Amygdala (tissue), 56 donors: ENCODE measurements at regions not wholly inside any gene's neighbourhood (a gene's known extent, or its start where the extent isn't known, plus 50 kb on each side); places are given as distances from the start of the nearest gene placed in this dataset.
"Not testable (repeated sequence)": the region's sequence is repeated elsewhere in the genome, so short reads cannot be mapped to it uniquely, and the experiment has no call there.

Experiments
- DNase-seq, 56 donors: peaks; one replicate each; lab custom pipeline; 2025; lab: John Stamatoyannopoulos, UW

DNA sequence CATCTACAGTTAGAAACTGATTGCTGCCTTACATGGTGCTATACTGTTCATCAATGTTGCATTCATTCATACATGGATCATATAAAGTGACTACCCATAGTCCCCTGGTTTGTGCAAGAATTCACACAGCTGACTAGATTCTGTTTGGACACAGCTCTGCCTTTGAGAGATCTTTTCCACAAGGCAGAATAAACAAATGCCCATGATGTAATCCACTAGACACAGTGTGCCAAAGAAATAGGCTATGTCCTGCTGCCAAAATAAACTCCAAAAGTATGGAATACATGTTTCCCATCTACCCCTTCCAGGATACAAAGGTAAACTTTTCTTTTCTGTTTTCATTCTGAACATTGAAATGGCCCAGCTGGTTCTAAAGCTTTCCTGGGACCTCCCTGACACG is 269.4 kb upstream of the CHAC2 start:
- DNase-seq, result no peak

DNA sequence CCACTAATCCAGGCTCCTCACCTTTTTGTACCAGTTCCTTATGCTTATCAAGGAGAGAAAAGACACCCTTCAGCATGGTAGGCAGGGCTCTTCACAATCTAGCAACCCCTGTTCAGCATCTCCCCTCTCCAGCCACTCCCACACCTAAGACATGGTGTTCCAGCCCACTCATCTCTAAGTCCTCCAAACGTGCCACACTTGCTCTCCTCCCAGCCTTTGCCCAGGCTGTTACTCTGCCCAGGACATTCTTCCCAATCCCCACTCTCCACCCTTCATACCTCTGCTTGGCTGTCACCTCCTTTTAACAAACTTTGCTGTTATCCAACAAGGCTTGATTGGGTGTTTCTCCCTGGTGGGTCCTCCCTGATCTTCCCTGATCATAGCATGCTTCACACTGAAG is 270.6 kb upstream of the CHAC2 start:
- DNase-seq, result no peak

DNA sequence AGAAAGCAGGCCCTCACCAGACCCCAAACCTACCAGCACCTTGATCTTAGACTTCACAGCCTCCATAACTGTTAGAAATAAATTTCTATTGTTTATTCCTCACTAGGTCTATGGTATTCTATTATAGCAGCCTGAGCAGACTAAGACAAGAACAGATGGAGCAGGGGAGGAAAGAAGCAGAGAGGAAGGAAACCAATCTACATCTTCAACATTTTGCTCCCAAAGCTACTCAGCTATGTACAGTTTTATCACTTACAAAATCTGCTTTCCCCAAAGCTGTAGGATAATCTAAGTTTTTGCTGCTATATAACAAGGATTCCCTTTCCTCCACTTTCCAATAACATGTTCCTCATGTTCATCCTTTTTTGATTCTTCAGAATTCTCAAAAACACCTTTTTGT is 274.4 kb upstream of the CHAC2 start:
- DNase-seq, result no peak

DNA sequence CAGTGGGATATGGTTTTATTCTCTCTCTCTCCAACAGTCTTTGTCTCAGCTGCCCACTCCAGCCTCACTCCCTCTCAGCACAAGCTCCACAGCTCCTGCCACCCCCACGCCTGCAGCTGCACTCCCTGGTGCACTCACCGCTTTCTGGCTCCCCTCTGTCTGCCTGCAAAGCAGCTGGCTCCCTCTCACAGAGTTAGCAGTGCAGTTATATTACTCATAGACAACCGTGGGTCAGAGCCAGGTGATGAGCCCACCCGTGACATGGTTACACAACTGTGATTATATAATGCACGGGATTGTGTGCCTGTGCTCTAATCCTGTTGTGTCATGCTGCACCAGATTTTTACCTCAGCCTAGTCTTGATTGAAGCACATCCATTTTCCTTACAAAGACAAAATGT is 276.9 kb upstream of the CHAC2 start:
- DNase-seq, result peak in 44 of 56 donors; percentile 2 to 69 (median 23)

DNA sequence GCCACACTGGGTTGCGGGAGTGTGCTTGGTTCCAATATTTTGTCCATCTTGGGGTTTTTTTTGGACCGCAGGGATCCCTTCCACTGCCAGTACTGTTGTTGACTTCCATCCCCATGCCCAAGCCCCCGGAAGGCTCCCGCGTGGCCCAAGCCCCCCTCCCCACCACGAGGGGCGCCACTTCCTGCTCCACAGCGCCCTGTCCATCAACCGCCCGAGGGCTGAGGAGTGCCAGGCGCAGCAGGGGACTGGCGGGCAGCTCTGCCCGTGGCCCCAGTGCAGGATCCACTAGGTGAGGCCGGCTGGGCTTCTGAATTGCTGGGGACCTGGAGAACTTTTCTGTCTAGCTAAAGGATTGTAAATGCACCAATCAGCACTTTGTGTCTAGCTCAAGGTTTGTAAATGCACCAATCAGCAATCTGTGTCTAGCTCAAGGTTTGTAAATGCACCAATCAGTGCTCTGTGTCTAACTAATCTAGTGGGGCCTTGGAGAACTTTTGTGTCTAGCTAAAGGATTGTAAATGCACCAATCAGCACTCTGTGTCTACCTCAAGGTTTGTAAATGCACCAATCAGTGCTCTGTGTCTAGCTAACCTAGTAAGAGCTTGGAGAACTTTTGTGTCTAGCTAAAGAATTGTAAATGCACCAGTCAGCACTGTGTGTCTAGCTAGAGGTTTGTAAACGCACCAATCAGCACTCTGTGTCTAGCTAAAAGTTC is 281.3 kb upstream of the CHAC2 start:
- not testable (repeated sequence) for DNase-seq

DNA sequence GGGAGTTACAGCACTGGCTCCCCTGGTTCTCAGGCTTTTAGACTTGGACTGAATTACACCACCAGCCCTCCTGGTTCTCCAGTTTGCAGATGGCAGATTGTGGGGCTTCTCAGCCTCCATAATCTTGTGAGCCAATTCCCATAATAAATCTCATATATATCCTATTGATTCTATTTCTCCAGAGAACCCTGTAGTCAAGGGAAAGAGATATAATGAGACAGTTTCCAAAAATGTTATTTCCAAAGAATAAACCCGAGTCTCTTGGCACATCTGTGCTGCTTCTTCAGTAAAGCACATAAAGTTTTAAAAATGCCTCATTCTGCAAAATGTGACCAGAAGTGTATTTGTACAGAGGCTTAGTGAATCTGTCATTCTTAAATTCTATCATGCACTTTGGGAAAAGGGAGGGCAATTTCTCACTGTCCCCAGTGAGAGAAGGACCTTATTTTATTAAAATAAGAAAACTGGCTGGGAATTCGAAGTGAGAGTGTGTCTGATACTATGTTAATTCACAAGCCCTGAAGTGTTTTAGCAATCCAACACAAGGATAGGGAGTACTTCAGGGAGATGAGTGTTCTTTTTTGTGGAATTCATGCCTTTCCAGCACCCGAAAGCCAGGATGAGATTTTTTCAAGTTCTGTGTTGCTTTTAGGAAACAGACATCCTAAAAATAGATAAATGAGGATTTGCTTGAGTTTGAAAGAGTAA is 282.4 kb upstream of the CHAC2 start:
- DNase-seq, result no peak

DNA sequence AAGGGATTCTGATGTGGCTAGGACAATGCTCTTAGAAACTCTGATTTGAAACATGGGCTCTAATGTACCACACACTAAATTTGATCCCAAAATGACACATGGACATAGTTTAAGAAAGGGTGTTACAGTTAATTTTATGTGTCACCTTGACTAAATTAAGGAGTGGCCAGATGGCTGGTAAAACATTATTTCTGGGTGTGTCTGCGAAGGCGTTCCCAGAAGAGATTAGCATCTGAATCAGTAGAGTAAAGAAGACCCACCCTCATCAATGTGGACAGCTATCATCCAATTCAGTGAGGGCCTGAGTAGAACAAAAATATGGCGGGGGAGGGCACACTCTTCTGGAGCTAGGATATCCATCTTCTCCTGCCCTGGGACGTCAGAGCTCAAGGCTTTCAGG is 283.1 kb upstream of the CHAC2 start:
- no peak for DNase-seq

DNA sequence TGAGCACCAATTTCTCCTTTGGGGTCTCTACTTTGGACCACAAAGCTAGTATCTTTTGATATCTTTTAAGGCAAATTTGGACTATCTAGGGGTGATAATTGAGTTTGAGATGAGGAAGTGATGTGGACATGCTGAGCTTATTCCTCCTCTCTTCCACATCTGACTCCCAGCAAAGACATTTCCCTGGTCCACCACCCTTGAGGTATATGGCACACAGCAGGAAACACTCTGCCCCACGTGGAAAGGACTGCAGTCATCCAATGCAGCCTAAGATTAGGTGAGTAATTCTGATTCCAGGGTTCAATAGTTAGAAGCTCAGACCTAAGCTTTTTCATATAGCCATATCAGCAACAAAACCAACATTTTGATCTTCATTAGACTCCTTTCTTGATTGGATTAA is 290.1 kb upstream of the CHAC2 start:
- DNase-seq, result no peak

DNA sequence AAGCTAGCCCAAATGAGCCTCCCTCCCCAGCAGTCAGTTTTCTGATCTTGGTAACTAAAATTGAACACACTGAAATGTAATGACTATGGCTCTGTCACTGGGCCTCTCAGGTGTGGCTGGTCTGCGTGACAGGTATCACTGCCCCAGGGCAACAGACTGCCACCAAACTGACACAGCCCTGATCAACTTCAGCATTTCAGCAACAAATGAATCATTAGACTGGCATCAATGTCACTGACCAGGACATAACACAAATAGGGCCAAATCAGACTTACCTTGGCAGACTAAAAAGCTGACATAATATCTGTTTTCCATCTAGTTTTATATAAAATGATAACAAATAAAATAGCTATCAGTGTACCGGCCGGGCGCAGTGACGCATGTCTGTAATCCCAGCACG is 290.8 kb upstream of the CHAC2 start:
- no peak for DNase-seq

DNA sequence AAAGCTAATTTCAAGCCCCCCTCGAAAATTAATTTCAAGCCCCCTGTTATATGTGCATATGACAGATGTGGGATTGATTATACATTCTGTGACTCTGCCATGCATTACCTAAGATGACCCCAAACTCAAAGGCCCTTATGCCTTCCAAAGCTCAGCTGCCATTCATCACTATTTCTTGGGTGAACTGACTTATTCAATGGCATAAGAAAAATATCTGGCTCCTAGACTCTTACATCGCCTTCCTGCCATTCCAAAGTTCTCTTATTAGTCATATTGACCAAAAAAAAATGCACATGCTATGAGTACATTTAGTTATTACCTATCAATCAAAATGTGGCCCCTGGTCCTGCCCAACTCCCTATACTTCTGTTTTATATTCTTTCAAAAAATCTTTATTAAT is 291.8 kb upstream of the CHAC2 start:
- DNase-seq, result no peak

DNA sequence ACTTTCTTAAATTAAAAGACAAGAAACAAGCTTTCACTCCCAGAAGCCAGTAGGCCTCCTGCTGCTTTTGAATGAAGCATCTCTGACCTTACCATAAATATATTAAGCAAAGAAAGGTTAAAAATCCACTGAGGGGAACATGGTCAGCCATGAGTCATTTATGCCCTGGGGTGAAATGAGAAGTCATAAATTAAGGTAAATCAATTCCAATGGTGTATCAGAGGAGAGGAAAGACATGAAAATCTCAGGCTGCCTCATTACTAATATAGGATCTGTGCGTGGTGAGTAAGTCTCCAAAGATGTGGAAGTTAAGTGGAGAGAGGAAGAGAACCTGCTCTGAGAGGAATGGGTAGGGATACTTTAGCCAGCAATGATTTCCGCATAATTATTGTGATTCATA is 292.3 kb upstream of the CHAC2 start:
- no peak for DNase-seq

DNA sequence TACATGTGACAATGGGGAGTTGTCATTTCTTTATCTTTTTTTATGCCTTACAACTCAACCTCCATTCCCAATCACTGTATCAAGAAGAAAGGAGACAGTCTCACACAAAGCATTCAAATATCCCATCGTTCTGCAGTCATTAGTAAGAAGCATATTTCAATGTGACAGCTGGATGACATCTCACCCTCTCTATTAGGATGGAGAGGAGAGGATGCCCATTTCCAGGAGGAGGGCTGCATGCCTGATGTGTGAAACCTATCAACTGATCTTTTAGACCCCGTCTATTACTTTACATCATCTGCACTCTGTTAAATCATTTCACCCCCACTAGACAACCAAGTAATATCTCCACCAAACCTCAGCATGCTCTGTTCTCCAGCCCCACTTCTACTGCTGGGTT is 292.7 kb upstream of the CHAC2 start:
- no peak for DNase-seq

DNA sequence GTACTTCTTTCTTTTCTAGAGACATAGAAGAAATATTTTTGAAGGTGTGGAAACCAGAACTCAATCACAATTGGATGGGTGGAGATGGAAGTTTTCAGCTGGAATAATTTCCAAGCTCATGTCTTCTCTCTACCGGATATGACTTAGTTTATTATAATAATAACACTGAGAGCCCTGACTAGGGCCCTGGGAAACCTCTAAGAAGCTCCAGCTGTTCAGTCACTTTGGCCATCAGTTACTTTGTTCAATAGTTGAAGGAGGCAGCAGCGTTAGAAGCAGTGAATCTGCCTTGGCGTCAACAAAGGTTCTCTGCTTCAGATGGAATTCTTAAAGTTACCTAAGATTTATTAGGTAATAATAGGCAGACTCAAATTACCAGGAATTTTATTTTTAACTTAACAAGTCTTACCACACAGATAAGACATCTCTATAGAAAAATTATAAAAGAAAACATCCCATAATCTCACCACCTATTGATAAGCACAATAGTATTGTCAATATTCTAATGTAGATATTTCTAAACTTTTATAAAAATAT is 293.8 kb upstream of the CHAC2 start:
- DNase-seq, result no peak

DNA sequence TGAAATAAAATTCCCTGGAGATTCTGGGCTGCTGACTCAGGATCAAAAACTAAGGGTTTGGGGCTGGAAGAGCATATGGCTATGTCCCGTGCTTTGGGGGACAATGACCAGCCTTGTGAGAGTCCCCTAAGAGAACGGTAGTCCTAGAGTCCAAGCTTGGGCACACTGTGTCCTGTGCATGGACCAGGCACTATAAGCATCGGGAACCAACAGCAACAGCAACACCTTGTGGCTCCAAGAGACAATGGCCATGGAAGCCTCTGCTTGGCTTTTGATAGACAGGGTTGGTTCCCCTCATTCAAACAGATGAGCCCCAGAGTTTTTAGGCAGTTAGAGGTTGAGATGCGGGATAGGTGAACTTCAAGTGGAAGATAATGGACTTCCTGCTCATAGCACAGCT is 294.4 kb upstream of the CHAC2 start:
- no peak for DNase-seq

DNA sequence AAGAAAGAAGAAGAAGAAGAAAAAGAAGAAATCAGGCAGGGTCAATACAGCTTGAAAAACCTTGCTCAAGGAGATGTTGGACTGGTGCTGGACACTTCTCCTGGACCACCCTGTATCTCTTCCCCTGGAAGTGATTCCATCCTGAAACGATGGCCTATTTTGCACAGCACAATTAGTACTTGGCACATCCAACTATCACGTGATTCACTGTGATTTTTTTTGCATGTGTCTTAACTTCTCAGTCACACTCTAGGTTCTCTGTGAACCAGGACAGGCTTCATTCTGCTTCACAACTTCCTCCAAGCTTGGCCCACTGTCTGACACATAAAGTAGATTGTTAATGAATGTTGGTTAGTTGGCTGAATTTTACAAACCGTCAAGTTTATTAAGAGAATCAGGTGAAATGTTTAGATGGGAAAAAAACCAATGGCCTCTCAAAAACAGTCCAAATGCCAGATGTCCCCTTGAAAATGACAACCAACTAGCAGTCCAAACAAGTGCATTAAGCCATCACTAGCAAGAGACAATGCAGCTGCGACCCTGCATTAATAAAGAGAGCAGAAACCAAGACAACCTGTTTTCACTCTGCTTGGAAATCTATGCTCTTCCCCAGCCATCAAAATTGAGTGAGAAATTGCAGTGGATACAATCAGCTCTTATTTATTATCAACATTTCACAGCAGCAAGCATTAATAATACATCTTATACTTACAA is 300.0 kb upstream of the CHAC2 start:
- DNase-seq, result no peak

DNA sequence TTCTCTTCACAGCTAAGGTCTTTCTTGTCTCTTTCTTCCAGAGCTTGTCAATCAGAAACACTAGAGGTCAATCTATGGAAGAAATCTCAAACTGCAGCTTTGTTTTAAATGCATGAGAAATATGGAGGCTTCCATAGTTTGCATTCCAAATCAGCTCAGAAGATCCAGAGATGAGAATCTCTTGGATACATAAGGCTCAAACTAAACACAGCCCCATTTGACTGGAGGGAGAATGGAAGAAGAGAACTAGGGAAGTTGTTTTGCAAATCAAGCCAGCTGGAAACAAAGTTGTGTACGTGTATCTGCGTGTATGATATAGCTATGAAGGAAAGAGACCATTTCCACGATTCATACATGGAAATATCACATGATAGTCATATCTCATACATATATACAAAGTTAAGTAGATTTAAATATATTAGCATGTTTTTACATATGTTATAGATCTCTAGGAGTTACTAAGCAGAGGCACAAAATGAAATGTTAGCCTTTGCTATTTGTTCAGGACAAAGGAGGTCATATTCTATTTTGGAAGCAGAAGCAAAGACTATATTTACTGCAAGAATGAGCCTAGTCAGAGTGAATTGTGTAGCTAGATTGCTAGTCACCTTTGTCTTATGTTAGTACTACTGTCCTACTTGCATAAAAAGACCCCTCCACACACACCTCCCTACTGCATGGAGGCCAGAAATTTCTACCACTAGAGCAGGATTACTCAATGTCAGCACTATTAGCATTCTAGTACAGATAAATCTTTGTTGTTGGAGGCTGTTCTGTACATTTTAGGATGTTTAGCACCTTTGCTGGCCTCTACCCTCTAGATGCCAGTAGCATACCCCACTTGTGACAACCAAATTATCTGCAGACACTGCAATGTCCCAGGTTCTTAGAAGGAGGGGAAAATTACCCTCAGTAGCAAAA is 303.5 kb upstream of the CHAC2 start:
- no peak for DNase-seq

DNA sequence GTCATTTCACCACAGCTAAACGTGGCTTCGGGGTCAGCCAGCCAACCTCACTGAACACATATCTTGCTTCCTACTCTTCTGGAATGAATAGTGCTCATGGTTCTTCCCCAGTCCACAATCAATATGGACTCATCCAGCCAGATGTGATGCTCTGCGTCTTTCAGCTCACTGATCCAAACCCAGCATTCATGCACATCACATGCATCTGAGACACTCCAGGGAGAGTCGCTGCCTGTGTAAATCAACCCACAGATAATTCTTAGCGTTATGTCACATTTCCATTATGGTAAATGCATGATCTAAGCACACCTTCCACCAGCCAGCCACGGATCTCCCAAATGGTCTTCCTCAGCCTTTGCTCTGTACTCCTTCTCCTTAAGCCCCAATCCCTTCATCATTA is 306.7 kb upstream of the CHAC2 start:
- no peak for DNase-seq

DNA sequence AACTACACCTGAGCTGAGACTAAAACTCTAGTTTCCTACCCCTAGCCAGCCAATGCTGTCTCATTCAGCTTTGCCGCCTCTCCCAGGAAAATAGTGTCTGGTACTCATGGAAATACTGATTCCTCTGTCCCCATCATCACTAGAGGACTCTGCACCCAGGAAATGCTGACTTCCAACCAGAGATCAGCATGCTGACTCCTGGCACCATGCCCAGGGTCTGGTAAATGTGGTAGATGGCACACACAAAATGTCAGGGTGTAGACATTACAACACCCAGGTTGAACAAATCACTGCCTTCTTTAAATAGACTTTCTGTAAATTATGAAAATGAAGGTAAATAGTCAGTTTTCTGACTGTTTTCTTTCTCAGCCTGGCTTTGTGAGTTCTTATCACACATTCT is 307.3 kb upstream of the CHAC2 start:
- peak in 4 of 56 donors; percentile 2 to 20 (median 12) for DNase-seq

DNA sequence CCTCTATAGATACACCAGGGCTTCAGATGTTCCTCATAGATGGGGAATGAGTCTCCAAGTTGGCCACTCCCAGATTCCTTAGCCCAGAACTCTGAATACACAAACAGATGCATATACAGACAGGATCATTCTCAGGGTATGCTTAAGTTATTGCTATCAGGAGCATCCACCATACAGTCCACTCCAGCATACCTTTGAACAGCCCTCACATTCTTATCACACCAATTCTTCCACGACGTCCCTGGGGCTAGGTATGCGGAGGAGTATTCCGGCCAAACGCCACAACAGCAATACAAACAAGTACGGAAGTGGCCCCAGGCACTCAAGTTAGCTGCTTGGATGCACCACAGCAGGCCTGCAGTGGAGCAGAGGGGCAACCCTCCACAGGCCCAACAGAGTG is 312.5 kb upstream of the CHAC2 start:
- DNase-seq, result no peak

DNA sequence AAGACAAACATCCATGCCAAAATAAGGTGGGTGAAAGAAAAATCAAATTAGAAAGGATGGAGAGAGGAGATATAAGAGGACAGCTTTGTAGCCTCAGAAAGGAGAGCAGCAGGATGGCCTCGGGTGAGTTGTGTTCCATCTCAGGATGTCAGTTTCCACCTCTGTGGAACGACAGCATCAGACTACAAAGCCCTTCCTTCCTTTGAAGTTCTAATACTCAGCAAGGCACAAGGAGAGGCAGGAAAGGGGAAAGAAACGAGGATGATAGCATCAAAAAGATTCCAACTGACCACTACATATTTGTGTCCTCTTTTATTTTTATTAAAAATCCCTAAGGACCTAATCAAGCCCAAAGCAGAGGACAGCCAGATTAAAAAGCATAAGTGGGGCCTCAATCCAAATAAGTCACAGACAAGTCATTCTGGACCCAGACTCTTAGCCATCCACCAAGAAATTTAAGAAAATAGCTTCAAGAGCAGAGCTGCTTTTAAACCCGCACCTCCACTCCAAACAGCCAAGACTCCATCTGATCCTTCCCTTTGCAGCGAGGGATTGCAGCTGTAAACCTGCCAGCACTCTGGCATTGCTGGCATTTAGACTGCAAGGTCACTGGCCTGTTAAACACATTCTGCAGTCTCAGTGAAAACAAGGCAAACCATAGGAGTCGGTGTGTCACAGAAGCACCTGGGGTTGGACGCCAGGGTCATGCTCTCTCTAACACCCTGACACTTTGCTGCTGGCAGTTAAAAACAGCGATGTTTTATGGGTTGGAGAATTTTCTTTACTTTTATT is 314.5 kb upstream of the CHAC2 start:
- peak in 1 of 56 donors; percentile 32 for DNase-seq
